Hematopoietic multipotent progenitor cell treated with erythropoietin and hydrocortisone succinate and interleukin-3 and kit ligand, for 8 days (in vitro differentiated cells): ENCODE measurements at regions not wholly inside any gene's neighbourhood (a gene's known extent, or its start where the extent isn't known, plus 50 kb on each side); places are given as distances from the start of the nearest gene placed in this dataset.

ENCODE experiments used
- DNase-seq: peaks from one replicate; pipeline ENCODE4 v3.0.0-alpha.2; 2015

GRCh38 chr3:65107174-65107573 lies 419.4 kb upstream of the ADAMTS9 start:
- DNase-seq, result no peak

GRCh38 chr3:65101450-65101849 lies 413.6 kb upstream of the ADAMTS9 start:
- no peak for DNase-seq

GRCh38 chr3:65098400-65098799 lies 410.6 kb upstream of the ADAMTS9 start:
- DNase-seq, result no peak

- no peak for DNase-seq
These were observed 408.4 kb upstream of the ADAMTS9 start for GRCh38 chr3:65096110-65096745.

GRCh38 chr3:65094723-65095122 lies 406.9 kb upstream of the ADAMTS9 start:
- DNase-seq, result no peak

GRCh38 chr3:65093641-65094040 lies 405.8 kb upstream of the ADAMTS9 start:
- DNase-seq, result no peak

- DNase-seq, result no peak
These were observed 403.8 kb upstream of the ADAMTS9 start for GRCh38 chr3:65091565-65091964.

GRCh38 chr3:65083240-65083639 lies 395.4 kb upstream of the ADAMTS9 start:
- no peak for DNase-seq

- DNase-seq, result no peak
These were observed 393.7 kb upstream of the ADAMTS9 start for GRCh38 chr3:65081536-65081935.

GRCh38 chr3:65080432-65080831 lies 392.6 kb upstream of the ADAMTS9 start:
- no peak for DNase-seq

GRCh38 chr3:65079560-65079959 lies 391.8 kb upstream of the ADAMTS9 start:
- no peak for DNase-seq

GRCh38 chr3:65078748-65079147 lies 390.9 kb upstream of the ADAMTS9 start:
- no peak for DNase-seq

- no peak for DNase-seq
These were observed 389.3 kb upstream of the ADAMTS9 start for GRCh38 chr3:65077124-65077523.

- no peak for DNase-seq
These were observed 383.2 kb upstream of the ADAMTS9 start for GRCh38 chr3:65070968-65071367.

- DNase-seq, result no peak
These were observed 373.1 kb upstream of the ADAMTS9 start for GRCh38 chr3:65060904-65061303.

GRCh38 chr3:65052101-65052500 lies 364.3 kb upstream of the ADAMTS9 start:
- DNase-seq, result no peak

GRCh38 chr3:65048151-65048550 lies 360.4 kb upstream of the ADAMTS9 start:
- DNase-seq, result no peak

- no peak for DNase-seq
These were observed 357.3 kb upstream of the ADAMTS9 start for GRCh38 chr3:65045138-65045537.

GRCh38 chr3:65044401-65044800 lies 356.6 kb upstream of the ADAMTS9 start:
- no peak for DNase-seq

- no peak for DNase-seq
These were observed 354.9 kb upstream of the ADAMTS9 start for GRCh38 chr3:65042675-65043074.

GRCh38 chr3:65039754-65040210 lies 352.0 kb upstream of the ADAMTS9 start:
- DNase-seq, result peak; percentile 53

GRCh38 chr3:65037861-65038260 lies 350.1 kb upstream of the ADAMTS9 start:
- no peak for DNase-seq

GRCh38 chr3:65035246-65035645 lies 347.4 kb upstream of the ADAMTS9 start:
- DNase-seq, result no peak

- no peak for DNase-seq
These were observed 345.8 kb upstream of the ADAMTS9 start for GRCh38 chr3:65033576-65033975.

- peak; percentile 38 for DNase-seq
These were observed 343.2 kb upstream of the ADAMTS9 start for GRCh38 chr3:65030847-65031463.
